HG03432 (cell line): ENCODE measurements at regions not wholly inside any gene's neighbourhood (a gene's known extent, or its start where the extent isn't known, plus 50 kb on each side); places are given as distances from the start of the nearest gene placed in this dataset.
"Not testable (repeated sequence)": the region's sequence is repeated elsewhere in the genome, so short reads cannot be mapped to it uniquely, and the experiment has no call there.

ENCODE experiments used
- ATAC-seq: cut with Tn5 transposase; IDR thresholded peaks from one replicate; pipeline ENCODE4 v1.9.1; 2021; ENCODE audit warnings: mild to moderate bottlenecking, moderate library complexity; ENCODE audit not compliant: unreplicated experiment

DNA sequence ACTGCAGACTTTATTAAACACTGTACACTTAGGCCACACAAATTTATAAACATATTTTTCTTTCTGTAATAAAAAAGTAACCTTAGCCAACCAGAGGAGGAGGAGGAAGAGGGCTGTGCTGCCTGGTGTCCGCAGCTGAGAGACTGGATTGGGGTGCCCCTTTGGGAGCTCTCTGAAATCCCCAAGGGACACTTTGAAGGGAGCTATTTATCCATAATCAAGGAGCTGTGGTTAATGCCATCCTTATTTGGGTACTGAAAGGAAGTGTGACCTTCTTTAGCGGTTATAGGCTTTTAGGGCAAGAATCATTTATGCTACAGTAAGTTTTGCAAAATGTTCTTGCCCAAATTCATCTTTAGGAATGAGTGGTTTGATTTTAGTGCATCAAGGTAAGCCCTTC lies 125.8 kb downstream of the RASSF10 start:
- no peak for ATAC-seq

DNA sequence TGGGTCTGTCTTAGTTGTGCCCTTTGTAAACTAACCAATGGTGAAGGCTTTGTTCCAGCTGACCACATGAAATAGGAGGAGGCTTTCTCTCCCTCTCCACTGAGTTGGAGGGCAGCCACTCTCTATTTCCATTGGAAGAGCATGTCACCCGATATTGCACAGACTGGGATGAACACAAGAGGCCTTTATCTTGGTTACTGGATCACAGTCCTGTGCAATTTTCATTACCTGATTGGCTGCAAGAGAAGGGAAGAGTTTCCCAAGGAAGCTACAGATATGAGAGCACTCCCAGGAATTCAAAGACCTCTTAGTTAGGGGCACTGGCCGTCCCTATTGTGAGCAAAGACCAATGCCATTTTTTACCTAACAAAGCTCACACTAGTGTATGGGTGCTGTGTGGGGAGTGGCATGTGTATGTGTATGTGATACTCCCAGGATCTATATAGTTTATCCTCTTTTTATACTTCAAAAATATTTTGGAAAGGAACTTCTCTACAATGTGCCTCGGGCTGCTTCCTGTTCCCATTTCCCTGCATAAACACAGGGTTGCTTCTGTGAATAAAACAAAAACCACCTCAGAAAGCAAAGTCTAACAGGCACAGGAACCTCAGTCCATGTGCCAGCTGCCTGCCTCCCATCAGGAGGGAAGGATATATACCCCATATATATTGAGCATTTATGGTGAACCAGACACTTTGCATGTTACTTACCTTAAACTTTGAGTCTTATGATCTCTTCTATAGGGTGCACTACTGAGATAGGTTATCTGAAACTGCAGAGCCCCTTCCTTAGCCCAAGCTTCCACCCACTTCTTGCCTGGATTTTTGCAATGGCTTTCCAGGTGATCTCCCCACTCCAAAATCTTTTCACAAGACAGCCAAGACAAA lies 126.5 kb downstream of the RASSF10 start:
- no peak for ATAC-seq

DNA sequence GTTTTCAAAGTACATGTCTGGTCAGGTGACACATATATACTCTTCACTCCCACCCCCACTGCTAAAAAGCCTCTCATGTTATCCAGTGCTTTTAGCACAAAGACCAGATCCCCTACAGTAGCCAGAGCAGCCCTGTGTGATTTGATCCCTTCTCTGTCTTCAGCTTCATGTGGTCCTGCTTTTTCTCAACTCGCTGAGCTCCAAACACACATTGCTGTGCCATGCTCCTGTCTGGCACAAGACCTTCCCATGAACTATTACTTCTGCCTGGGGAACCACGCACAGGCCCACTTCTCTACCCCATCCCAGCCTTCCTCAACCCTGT lies 127.1 kb downstream of the RASSF10 start:
- no peak for ATAC-seq

DNA sequence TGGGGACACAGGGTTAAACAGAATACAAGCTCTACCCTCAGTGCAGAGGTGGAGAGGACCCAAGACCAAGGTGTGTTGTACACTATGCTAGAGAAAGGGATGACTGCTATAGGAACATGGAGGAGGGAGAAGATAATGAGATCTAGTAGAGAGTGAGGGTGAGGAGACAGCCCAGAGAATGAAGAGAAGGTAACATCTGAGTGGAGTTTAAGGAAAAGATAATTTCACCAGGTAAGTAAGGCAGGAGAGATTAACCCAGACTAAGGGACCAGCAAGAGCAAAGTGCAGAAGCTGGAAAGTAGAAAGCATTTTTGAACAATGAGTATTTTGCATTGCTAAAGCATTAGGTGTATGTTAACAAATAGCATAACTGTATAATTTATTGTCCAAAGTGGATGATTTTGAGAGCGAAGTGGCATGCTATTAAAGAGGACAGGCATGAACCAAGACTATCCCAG lies 128.8 kb downstream of the RASSF10 start:
- ATAC-seq = no peak

DNA sequence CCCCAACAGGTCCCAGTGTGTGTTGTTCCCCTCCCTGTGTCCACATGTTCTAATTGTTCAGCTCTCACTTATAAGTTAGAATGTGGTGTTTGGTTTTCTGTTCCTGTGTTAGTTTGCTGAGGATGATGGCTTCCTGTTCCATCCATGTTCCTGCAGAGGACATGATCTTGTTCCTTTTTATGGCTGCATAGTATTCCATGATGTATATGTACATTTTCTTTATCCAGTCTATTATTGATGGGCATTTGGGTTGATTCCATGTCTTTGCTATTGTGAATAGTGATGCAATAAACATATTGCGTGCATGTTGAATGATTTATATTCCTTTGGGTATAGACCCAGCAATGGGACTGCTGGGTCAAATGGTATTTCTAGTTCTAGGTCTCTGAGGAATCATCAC lies 130.0 kb downstream of the RASSF10 start:
- not testable (repeated sequence) for ATAC-seq

DNA sequence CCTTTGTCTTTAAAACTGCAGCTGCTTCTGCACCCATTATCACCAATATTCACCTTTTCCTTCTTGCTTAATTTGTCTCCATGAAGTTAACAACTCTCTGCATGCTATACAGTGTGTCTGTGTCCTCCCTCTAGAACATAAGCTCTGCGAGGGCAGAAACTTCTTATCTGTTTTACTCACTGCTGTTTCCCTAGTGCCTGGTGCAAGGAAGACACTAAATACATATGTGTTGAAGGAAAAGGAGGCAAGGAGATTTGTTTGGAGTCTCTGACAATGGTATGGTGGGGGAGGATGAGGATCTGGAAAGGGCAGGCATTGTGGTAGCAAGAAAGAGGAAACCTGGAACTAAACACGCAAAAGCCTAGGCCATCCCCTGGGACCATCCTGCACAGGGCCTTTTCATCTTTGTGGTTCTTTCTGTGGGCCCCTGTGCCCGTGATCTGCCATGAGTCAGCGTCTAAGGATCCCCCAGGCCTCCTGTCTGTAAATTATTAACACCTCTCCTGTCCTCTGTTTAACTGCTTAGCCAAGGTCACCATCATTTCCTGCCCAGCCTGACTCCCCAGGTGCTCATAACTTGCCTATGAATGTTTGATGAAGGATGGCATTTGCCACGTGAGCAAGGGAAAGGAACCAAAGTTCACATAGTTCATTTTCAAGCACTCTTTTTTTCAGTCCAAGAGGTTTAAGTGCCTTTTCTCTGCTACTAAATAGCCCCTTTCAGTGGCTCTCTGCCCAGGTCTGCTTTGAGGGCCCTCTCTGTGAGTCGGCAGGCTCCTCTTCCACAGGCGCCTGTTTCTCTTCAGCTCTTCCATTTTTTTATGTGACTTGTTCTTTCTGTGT lies 131.1 kb downstream of the RASSF10 start:
- ATAC-seq = peak; percentile 88

DNA sequence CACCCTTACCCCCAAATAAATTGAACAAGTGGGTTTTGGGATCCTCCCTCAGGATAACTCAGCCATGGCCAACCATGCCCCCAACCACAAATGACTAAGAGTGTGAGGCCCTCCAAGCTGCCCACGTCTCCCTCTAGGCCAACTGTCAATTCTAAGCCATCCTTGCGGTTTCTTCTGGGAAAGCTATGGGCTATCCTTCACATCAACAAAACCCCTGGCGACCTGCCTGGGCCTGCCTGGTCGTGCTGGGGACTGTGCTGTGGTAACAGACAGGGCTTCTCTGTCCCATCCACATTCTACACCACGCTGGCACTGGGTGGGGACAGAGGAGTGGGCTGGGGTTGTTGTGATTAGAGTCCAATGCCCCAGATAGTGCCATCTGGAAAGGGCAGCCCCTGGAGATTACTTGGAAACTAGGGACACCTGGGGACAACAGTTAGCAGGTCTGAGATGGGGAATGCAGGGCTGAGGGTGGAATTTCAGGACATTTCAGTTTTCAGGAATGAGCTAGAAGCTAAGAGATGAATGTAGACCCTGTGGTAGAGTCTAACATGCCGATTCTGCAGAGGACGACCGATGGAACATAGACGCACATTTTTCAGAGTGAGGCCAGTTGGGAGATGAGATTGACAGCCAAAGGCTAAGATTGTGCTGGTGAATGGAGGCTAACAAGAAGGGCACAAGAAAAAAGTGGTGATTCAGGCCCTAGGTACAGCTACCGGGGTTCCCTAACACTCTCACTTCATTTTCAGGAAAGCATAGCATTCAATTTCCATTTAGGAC lies 131.9 kb downstream of the RASSF10 start:
- peak; percentile 38 for ATAC-seq

DNA sequence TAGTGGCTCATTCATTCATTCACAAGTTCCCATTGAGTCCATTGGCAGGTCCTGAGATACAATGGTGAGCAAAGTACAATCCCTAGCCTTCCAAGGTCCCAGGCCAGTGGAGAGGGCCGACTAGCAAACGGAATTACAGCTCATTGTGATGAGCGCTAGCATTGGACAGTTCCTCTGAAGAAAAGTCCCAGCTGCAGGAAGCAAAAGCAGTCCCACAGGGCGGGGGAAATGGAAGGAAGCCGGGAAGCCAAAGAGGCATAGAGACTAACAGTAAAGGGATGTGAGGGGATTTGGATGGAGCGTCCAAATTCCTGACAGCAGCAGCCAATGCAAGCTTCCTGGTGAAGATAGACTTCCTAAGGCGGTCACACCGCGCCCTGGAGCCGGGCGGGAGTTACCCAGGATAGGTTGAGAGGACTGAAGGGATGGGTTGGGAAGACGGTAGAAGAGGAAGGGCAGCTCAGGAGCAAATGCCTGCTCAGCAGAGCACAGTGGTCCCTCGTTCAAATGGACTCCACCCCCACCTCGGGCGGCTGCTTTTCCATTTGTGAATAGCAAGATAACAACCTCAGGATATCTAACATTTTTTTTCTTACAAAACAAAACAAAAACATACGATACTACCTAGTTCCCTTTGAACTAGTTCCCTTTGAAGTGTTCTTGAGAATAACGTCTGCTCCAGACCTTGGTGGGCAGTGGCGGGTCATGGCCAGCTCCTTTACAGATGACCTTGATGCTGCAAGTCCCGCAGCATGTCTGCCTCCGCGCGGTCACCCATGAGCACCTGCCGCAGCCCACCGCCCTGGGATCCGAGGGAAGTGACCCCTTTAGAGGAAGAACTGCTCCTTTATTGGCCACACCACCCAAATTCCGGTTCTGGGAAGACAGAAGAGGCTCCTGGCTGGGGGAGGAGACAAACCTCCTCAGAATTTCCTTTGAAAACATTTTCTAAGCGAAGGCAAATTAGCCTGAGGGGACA lies 132.9 kb downstream of the RASSF10 start:
- no peak for ATAC-seq

DNA sequence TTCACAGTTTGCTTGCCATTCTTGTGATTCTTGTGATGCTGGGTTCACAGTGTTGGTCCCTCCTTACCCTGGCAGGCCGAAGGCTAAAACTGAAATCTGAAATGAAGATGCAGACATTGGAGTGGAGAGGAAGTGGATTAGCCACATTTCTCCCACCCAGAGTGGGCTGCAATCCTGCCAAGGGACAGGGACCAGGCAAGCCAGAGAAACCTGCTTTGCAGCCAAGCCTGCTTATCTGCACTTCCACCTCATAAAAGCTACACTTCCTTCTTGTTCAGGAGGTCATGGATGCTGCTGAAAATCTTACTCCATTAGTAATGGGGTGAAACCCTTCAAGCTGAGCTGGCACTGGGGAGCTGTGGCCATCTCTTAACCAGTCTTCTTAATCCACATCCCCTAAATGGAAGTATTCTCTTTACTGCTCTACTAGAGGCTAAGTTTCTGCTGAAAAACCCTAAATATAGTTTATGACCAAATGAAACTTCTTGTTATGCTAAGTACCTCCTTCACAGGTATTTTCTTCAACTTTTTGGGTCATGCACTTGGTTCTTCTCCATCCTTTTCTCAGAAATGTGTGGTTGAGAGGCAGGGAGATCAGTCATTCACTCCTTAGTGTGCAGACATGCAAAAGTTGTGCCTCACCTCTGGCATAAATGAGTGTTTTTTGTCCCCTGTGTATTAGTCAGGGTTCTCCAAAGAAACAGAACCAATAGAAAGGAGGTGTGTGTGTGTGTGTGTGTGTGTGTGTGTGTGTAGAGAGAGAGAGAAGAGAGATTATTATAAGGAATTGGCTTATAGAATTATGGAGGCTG lies 133.9 kb upstream of the BMAL1 start:
- no peak for ATAC-seq

DNA sequence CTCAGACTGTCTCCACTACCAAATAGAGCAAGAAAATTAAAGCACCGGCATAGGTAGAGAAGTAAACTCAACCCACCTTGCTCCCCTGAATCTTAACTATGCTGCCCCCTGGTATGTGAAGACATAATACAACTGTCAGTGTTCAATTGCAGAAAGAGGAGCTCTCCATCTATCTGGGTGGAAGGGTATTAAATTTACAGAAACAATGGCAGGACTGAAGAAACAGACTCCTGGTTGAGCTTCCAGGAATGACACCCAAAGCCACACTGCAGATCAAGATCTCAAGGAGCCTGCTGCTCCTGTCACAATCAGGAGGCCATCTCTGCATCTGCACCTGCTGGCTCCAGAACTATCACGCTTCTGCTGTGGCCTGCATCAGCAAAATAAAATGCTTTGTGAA lies 132.1 kb upstream of the BMAL1 start:
- ATAC-seq = no peak

DNA sequence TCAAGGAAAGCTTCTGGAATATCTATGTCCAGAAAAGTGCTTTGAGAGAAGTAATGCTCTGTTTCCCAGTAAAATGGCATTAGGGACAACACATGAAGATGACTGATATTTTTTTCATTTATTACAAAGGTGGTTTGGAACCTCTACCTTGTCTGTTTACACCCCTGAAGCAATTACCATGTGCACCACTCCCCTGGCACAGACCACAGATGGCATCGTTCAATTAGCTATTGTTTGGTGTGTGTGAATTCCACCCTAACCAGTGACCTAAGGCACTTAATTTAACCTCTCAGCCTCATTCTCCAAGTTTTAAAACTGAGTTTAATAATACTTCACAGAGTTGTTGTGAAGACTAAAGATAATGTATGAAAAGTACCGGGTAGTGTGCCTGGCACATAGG lies 127.6 kb upstream of the BMAL1 start:
- ATAC-seq = no peak

DNA sequence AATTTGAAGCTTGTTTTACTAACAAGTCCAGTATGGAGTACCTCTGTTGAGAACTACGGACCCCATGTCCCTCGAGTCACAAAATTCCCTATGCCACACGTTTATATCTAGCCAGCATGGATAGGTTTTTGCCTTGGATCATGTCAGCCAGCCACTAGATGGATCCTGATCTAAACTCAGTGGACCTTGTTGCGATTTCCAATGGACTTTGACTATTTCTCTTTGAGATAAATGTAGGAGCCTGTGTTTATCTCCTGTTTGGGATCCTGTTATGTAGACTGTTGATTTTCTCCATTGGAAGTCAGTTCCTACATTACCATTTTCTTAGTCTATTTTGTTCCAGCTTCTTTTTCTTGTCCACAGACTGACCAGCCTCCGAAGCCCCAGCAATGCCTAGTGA lies 127.1 kb upstream of the BMAL1 start:
- ATAC-seq = no peak

DNA sequence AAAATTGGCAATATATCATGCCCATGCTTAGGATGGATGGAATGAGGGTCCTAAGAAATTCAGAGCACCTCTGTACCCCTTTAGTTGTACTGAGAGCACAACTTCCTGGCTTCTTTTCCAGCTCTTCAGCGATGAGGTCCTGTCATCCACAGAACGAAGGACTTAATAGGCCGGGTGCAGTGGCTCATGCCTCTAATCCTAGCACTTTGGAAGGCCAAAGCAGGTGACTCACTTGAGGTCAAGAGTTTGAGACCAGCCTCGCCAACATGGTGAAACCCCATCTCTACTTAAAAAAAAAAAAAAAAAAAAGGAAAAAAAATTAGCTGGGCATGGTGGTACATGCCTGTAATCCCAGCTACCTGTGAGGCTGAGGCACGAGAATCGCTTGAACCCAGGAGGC lies 125.3 kb upstream of the BMAL1 start:
- no peak for ATAC-seq

DNA sequence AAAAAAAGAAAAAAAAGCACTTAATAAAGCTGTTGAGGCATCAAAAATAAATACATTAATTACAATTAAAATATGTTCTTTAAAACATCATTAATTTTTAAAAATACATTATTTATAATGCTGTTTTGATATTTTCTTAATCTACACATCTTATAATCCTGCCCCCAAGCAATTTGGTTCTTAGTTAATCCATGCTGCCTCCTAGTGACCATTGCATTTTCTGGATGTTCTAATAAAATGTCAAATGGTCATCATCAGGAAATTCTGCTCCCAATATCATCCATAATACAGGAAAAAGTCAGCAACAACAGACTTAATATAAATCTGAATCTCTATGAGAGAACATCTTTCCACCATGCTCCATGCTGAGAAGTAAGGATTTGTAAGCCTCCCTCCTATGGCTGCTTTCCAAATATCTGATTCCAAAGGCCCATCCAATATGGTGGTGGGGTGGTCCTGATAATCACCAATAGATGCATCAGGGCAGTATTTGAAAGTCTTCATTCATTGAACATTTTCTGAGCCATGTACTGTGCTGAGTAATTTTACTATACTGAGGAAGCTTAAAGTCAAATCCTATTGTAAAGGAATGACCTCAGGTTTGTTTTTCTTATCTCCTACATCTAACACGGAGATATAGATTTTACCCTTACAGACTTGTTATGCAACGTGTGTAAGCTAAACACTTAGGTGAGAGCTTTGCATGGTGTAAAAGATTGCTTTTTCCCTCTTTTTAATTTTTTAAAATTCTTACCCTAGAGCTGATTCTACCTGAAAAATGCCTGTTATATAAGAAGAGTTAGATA lies 124.7 kb upstream of the BMAL1 start:
- ATAC-seq = no peak

DNA sequence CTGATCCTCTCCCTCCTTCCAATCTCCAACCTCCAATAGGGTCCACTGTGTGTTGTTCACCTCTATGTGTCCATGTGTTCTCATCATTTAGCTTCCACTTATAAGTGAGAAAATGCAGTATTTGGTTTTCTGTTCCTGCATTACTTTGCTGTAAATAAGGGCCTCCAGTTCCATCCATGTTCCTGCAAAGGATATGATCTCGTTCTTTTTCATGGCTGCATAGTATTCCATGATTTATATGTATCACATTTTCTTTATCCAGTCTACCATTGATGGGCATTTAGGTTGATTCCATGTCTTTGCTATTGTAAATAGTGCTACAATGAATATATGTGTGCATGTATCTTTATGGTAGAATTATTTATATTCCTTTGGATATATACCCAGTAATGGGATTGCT lies 123.2 kb upstream of the BMAL1 start:
- not testable (repeated sequence) for ATAC-seq

DNA sequence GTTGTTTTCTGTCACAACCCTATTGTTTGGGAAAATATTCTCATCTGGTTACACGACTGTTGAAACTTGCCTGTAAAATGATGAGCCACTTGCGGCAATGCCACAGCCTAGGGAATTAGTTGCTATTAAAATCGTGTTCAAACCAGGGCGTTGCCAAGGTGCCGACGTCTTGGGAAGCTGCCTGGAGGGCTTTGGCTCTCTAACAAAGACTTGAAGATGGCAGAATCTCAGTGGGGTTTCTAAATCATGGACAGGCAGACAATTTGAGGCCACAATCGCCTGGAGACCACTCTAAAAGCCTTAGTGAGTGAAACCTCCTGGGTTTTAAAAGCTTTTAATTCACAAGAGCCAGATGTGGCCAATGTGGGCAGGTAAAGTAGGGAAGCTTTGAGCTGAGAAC lies 117.2 kb upstream of the BMAL1 start:
- ATAC-seq = no peak

DNA sequence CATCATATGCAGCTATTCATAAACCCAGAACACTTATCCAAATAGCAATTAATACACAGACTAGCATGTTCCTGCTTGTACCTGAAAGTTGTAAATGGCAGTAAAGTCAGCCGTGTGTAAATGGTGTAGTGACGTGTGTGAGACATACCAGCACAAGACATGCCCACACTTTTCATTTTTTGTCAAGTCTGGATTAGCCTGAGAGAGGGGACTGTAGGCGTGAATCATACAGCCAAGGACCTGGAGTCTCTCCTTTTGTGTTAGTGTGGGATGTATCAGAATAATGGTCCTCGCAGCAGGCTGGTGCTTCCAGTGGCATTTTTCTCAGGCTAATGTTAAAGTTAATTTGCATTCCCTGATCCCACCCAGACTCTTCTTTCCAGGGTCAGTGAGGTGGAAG lies 116.8 kb upstream of the BMAL1 start:
- ATAC-seq = no peak

DNA sequence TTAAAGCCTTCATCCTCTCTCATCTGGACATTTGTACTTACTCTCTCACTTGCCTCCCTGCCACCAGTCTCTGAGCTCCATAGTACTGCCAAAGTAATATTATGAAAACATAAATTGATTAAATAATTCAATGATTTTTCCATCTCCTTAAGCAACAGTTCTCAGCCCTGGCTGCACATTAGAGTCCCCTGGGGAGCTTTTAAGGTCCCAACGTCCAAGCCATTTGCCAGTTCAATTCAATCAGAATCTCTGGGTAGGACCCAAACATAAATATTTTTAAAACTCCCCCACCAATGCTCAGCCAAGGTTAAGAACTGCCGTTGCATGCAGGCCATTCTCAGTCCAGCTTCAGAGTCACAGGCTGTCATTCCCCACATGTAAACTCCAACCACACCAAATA lies 114.4 kb upstream of the BMAL1 start:
- no peak for ATAC-seq

DNA sequence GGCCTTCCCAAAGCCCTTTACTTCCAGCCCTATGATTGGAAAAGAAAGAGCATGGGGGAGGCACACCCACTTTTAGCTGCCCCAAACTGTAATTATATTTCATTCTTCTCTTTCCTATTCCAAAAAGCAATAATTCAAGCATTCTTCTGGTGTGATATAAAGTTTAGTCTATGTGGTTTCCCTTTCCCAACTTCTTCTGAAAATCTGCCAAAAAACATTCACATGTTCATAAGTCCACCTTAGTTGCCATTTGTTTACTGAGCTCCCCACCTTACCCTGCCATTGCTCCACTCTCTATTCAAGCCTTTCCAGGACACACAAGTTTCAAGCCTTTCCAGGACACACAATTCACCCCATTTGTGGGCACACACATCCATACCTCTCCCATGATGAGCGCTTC lies 111.6 kb upstream of the BMAL1 start:
- no peak for ATAC-seq
